ENCODE measurements at regions not wholly inside any gene's neighbourhood (a gene's known extent, or its start where the extent isn't known, plus 50 kb on each side); places are given as distances from the start of the nearest gene placed in this dataset.

DNA sequence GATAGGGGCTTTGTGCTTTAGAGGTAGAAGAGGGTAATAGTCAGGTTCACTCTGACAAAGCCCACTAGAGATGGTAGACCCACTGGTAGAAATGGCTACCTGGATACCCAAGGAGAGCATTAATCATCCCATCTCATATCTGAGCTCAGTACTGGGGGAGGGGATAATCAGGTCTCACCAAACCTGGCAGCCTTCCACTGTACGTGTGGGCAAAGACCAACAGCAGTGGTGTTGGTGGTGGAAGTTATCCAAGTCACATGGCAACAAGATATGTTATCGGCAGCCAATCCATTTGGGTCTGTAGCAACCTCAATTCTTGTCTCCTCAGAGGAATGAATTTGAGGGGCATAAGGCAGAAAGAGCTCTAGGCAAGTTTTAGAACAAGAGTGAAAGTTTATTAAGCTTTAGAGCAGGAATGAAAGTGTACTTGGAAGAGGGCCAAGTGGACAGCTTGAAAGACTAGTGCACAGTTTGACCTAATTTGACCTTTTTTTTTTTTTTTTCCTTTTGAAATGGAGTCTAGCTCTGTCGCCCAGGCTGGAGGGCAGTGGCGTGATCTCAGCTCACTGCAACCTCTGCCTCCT is 67.0 kb upstream of the CXCL13 start:
- DNase-seq = peak; percentile 41

All from NCI-H774 (cell line).